OCI-LY7 (cell line): ENCODE measurements at regions not wholly inside any gene's neighbourhood (a gene's known extent, or its start where the extent isn't known, plus 50 kb on each side); places are given as distances from the start of the nearest gene placed in this dataset.
"Not testable (repeated sequence)": the region's sequence is repeated elsewhere in the genome, so short reads cannot be mapped to it uniquely, and the experiment has no call there.

ENCODE experiments used
- CTCF ChIP-seq: fragments of 200-600 bp; sonication (generic); conservative IDR thresholded peaks from 2 replicates; pipeline ENCODE4 v1.5.1; 2014; ENCODE audit warnings: mild to moderate bottlenecking, antibody characterized with exemption, low read length, moderate library complexity, mixed read lengths
- EZH2phosphoT487 ChIP-seq: fragments of 200-600 bp; sonication (generic); IDR thresholded peaks from 2 replicates; pipeline ENCODE4 v1.6.1; 2018; ENCODE audit warnings: low read depth, borderline replicate concordance, mild to moderate bottlenecking, mixed run types, antibody characterized with exemption, low read length, moderate library complexity, mixed read lengths

- not testable (repeated sequence) for TF ChIP-seq CTCF, EZH2phosphoT487
These were observed 75.2 kb downstream of the RPRM start for GRCh38 chr2:153403352-153403751.
